COLO668 (cell line): ENCODE measurements at regions not wholly inside any gene's neighbourhood (a gene's known extent, or its start where the extent isn't known, plus 50 kb on each side); places are given as distances from the start of the nearest gene placed in this dataset.

Experiments used
- DNase-seq: peaks from one replicate; lab custom pipeline; 2025; ENCODE audit not compliant: unreplicated experiment; lab: John Stamatoyannopoulos, UW

DNA sequence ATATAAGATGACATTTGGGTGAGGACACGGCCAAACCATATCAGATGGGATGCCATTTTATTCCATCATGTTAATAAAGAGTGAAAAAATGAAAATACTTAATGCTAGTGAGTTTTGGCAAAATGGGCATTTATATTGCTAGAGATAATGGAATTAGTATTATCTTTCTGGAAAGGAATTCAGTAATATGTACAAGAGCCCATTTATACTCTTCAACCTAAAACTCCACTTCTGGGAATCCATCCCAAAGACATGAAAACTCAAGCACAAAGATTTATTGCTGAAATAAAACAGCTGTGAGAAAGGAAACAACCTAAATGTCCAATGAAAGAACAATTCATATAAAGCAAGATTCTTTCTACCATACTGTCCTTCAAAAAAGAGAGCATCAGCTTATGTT is 96.0 kb upstream of the TMEM168 start:
- DNase-seq = no peak

DNA sequence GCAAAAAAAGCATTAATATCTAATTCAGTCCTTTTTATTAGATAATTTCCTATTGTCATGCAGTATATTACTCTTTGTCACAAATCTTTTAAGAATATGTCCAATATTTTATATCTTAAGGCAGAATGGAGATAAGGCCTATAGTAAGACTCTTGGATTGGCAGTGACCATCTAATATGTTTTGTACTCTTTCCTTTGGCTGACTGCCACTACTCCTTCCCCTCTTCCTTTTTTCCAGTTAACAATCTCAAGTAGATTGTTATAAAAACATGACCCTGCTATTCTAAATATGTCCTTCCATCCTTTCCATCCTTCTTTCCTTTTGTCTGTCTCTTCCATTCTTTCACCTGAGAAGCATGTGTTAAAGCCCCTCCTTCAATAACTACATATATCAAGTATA is 92.8 kb upstream of the TMEM168 start:
- DNase-seq = no peak

DNA sequence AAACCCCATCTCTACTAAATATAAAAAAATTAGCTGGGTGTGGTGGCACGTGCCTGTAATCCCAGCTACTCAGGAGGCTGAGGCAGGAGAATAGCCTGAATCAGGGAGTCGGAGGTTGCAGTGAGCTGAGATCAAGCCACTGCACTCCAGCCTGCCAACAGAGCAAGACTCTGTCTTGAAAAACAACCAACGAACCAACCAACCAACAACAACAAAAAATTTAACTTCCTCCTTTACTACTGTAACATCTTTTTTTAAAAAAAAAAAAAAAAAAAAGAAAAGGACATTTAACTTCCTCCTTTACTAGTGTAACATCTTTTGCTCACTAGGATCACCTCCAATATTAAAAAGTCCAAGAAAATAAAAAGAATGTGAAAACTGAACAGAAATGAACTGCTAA is 92.3 kb upstream of the TMEM168 start:
- no peak for DNase-seq

DNA sequence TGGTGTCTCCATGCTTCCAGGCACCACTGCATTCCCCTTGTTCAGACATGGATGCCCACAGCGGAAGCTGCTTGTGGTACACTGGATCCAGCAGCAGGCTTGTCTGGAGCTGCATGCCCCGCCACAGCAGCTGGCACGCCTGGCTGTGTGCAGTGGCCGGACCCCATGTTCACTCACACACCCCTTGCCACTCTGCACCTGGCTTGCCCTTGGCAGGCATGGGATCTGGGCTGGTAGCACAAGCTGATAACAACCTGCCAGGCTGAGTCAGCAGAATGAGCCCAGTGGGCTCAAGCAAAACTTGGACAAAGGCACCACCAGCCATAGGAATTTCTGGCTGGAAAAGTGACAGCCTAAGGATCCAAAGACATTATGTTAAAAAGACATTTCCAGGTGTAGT is 91.8 kb upstream of the TMEM168 start:
- DNase-seq = no peak

DNA sequence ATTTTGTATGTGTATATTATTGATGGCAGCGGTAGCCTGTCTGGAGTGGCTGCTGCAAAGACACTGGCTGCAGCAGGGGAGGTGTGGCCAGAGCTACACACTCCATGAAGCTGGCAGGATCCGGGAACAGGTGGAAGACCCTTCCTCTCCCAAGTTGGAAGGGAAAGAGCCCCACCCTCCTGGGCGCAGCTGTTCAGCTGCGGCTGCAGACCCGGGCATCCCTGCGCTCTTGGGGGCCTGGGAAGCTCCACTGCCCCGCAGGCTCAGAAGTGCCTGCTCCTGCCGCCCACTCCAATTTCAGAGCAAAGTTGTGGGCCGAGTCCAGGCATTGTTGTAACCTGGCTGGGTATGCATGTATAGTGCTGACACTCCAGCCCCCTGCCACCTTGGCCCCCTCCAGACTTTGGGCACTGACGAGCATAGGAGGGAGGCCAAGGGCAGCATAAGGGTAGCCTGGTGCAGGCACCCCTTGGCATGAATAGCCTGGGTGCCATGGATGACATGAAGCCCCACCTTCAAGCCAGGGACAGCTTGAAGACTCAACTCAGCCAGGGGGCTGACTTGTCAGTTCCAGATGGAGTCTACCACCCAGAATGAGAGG is 90.7 kb upstream of the TMEM168 start:
- no peak for DNase-seq

DNA sequence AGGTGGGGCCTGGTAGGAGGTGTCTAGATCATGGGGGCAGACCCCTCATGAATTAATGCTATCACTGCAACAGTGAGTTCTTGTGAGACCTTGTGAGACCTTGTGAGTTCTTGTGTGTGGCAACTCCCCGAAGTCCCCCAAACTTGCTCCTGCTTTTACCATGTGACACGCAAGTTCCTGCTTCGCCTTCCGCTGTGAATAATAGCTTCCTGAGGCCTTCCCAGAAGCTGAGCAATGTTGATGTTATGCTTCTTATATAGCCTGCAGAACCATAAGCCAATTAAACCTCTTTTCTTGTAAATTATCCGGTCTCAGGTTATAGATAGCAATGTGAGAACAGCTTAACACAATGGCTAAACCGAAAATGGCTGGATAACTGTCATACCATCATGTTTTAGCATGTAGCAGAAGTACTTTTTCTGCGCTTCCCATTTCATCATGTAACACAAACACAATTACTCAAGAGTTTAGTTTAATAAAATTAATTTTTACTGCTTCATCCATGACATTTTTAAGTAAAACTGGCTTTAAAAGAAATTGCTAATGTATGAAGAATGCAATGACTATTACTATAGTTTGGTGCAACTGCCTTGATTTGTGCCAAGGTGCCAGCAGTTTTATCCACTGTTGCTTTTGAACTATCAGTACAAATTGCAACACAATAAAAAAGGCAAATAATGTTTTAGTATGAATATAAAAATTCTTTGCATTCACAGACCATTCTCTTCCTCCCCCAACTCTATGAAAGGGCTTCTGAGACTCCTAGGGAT is 87.7 kb upstream of the TMEM168 start:
- DNase-seq = no peak

DNA sequence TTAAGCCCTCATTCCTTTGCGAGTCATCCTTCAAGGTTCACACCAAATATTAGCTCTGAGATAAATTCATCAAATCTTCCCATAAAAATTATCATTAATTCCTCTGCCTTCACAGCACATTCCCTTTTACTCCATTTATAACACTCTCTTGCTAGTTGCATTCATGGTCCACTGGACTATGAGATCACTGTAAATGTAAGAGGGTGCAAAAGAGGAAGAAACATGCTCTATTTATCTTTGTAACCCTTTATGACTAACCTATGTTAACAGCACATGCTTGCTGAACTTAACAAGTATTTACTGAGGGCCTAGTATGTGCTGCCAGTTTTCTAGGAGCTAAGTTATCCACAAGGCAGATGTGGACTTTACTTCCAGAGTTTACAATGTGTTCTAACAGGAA is 86.7 kb upstream of the TMEM168 start:
- no peak for DNase-seq

DNA sequence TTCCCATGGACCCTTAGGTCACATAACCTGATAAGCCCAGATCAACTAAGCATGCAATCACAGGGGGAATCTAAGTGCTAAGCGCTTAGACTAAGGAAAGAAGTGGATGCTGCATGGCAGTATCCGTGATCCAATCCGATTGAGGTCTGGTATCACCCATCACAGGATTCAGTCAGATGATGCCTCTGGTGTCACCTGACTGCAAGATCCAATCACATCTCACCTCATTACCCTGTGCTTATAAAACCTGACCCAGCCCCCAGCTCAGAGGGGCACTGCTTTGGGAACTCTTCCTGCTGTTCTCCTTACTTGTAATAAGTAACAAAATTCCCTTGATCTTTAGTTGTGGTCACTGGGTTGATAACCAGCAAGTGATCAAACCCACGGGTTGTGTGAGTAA is 84.7 kb upstream of the TMEM168 start:
- DNase-seq = no peak

DNA sequence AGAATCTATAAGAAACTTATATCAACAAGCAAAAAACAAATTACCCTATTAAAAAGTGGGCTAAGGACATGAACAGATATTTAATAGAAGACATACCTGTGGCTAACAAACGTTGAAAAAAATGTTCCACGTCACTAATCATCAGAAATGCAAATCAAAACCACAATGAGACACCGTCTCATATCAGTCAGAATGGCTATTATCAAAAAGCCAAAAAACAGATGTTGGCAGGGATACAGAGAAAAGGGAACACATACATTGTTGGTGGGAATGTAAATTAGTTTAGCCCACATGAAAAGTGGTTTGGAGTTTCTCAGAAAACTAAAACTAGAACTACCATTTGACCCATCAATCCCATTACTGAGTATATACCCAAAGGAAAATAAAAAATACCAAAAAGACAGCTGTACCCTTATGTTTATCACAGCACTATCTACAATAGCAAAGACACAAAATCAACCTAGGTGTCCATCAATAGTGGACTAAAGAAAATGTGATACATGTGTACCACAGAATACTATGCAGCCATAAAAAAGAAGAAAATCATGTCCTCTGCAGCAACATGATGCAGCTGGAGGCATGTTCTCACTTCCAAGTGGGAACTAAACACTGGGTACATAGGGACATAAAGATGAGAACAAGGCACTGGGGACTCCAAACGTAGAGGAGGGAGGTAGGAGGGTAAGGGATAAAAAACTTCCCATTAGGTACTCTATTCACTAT is 83.8 kb upstream of the TMEM168 start:
- no peak for DNase-seq

DNA sequence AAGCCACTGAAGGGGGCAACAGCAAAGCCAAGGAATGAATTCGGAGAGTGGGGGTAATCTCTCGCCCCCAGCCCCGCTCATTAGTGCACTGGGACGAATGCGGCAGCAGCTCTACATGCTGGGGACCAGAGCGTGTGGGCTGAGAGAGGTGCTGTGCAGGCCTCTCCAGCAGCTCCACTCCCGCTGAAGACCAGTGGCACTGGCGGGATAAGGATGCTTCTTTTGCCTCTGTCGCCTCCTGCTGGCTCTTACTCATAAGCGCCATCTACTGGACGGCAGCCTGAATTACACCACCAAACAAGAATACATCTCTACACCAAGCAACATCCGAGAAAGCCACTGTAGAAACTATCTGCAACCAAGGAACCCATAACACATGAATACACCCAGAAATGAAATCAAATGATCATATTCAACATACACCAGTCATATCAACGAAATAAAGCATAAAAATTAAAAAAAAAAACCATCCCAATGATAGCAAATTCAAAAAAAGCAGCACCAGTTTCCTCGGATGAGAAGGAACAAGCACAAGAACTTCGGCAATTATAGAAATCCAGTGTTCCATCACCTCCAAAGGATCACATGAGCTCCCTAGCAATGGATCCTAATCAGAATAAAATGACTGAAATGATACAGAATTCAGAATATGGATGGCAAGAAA is 79.0 kb upstream of the TMEM168 start:
- peak; percentile 51 for DNase-seq

DNA sequence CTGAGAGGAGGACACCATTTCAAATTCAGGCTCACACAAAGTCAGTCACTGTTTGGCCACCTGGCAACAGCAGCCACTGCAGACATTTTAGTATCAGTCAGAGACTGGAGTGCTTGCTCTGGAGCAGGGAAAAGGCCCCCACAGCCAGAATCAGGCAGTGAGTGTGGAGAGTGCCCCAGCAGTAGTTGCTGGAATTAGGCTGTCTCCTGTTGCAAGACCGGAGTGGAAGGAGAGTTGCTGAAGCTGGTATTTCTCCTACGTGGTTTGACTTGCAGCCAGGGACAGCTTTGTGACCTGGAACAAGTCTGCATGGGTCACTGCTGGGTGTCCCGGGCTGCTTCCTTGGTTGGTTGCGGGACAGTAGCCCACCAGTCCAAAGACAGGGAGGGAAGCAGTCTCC is 78.4 kb upstream of the TMEM168 start:
- no peak for DNase-seq

DNA sequence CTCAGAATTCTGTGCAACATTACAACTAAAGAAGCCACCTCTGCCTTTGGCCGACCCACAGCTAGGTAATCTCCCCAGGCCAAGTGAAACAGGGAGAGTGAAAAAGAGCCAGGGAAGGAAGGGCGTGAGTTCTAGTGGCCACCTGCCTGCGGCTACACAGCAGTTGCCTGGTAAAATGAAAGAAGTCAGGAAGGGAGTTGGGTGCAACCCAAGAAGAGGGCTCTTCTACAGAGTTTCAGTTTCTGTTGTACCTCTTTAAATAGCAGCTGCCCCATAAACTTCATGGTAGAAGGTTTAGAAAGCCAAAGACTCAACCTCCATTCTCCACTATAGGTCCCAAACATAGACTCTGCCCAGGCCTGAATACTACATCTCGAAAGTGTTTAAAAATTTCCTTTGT is 76.2 kb upstream of the TMEM168 start:
- DNase-seq = no peak

DNA sequence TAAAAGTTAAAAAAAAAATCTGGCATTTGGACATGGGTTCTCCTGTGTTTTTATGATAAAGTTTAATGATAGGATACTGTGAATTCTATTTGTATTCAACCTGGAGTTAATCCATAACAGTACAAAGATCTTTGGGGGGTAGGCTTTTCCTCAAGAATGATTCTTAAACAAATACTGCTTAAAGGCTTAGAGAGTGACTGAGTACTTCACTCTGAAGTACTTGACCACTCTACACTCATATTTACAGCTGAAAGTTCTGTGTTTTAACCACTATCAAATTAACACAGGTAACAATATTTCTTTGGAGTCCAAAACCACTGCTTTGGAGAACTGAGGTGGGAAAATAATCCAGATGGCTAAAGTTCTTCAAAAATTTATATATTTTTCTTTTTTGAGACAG is 74.2 kb upstream of the TMEM168 start:
- no peak for DNase-seq

DNA sequence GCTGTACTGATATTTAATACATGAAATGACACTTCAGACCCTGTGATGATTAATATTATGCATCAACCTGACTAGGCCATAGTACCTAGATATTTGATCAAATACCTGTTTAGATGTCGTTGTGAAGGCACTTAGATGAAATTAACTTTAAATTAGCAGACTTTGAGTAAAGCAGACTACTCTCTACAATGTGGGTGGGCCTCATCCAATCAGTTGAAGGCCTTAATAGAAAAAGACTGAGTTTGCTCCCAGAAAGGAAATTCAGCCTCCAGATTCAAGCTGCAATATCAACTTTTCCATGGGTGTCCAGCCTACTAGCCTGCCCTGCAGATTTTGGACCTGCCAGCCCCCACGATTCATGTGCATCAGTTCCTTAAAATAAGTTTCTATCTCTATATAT is 68.6 kb upstream of the TMEM168 start:
- DNase-seq = no peak

DNA sequence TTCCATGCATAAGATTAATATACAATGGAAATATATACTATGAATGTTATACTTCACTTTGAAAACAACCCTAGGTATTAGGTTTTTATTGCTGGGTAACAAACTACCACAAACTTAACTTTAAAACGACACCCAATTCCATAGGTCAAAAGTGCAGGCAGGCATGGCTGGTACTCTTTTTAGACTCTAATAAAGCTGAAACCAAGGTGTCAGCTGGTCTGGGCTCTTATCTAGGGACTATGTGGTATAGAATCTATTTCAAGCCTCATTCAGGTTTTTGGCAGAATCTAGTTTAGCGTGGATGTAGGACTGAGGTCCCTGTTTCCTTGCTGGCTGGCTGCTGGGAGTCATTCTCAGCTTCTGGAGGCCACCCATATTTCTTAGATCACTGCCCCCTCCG is 65.0 kb upstream of the TMEM168 start:
- no peak for DNase-seq

DNA sequence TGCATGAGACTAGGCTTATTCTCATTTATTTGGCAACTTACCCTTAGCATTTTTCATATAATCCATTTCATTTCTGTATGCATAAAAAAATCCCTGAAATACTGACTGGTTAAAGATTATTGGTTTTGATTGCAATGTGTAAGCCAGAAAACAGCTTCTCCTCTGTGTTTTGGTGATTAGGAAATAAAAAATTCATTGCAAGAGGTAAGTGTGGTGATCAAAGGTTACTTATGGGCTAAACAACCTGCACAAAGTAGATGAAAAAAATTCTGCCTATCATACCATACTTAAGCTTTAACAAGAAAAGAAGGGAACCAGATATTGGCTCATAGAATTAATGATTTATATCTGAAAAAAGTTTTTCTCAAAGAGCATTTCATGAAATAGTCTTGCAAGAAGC is 64.0 kb upstream of the TMEM168 start:
- DNase-seq = no peak

DNA sequence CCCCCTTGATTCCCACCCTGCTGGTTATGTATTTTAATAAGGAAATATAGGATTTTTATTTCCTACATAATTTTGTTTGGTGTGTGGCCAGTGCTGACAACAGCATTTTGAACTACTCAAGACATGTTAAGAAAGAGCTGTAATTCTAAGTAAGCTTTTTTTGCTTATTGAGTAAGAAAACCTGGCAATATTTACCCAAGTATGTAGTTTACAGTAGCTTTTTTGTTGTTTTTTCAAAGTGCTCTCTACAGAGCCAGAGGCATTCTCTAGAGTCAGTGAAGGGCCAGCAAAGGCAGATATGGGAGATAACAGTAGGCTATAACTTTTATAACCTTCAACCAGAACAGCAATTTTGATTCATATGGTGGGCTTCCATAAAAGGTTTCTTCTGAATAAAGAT is 63.2 kb upstream of the TMEM168 start:
- DNase-seq = no peak

DNA sequence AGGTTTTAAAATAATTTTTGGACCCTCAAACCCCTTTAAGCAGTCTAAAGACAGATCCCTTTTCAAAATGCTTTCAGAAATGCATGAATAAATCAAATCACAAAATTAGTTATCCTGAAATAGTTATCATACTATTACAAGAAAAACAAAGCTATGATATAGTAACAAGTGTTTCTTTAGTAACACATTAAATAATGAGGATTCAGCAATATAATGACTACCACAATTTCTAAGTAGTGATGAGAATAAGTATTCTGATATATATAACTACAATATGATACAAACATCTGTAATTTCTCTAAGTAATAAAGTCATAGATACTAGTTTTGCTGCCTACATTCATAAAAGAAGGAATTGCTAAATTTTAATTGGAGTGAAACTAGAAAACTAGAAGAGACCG is 53.0 kb upstream of the TMEM168 start:
- no peak for DNase-seq
